GM21528 (cell line): ENCODE measurements at regions not wholly inside any gene's neighbourhood (a gene's known extent, or its start where the extent isn't known, plus 50 kb on each side); places are given as distances from the start of the nearest gene placed in this dataset.
"Not testable (repeated sequence)": the region's sequence is repeated elsewhere in the genome, so short reads cannot be mapped to it uniquely, and the experiment has no call there.

Source experiments
- ATAC-seq: cut with Tn5 transposase; IDR thresholded peaks from one replicate; pipeline ENCODE4 v1.9.1; 2021; ENCODE audit warnings: mild to moderate bottlenecking, moderate library complexity; ENCODE audit not compliant: unreplicated experiment, low FRiP score

GRCh38 chr6:139758209-139758611 is 383.8 kb upstream of the CITED2 start:
- ATAC-seq: no peak

GRCh38 chr6:139757784-139758183 is 383.3 kb upstream of the CITED2 start:
- no peak for ATAC-seq

- no peak for ATAC-seq
Measured at GRCh38 chr6:139756381-139756780, 381.9 kb upstream of the CITED2 start.

GRCh38 chr6:139754898-139755775 is 380.7 kb upstream of the CITED2 start:
- no peak for ATAC-seq

- ATAC-seq: no peak
Measured at GRCh38 chr6:139753198-139753861, 378.9 kb upstream of the CITED2 start.

- ATAC-seq: no peak
Measured at GRCh38 chr6:139752086-139752485, 377.6 kb upstream of the CITED2 start.

GRCh38 chr6:139751179-139751578 is 376.7 kb upstream of the CITED2 start:
- no peak for ATAC-seq

GRCh38 chr6:139748353-139749146 is 374.1 kb upstream of the CITED2 start:
- no peak for ATAC-seq

- no peak for ATAC-seq
Measured at GRCh38 chr6:139747154-139747553, 372.7 kb upstream of the CITED2 start.

GRCh38 chr6:139744891-139745290 is 370.4 kb upstream of the CITED2 start:
- ATAC-seq: no peak

- no peak for ATAC-seq
Measured at GRCh38 chr6:139743664-139744437, 369.4 kb upstream of the CITED2 start.

GRCh38 chr6:139742671-139743070 is 368.2 kb upstream of the CITED2 start:
- no peak for ATAC-seq

- ATAC-seq: no peak
Measured at GRCh38 chr6:139738801-139739455, 364.5 kb upstream of the CITED2 start.

- peak; percentile 78 for ATAC-seq
Measured at GRCh38 chr6:139736325-139736906, 362.0 kb upstream of the CITED2 start.

- ATAC-seq: no peak
Measured at GRCh38 chr6:139732451-139732850, 358.0 kb upstream of the CITED2 start.

GRCh38 chr6:139730340-139730974 is 356.0 kb upstream of the CITED2 start:
- ATAC-seq: no peak

GRCh38 chr6:139728876-139729427 is 354.5 kb upstream of the CITED2 start:
- no peak for ATAC-seq

- ATAC-seq: not testable (repeated sequence)
Measured at GRCh38 chr6:139726272-139726671, 351.8 kb upstream of the CITED2 start.

- ATAC-seq: no peak
Measured at GRCh38 chr6:139722530-139722929, 348.1 kb upstream of the CITED2 start.
